GM12873 (cell line): ENCODE measurements at regions not wholly inside any gene's neighbourhood (a gene's known extent, or its start where the extent isn't known, plus 50 kb on each side); places are given as distances from the start of the nearest gene placed in this dataset.

Experiments used
- TF ChIP-seq, protein P1 (sequence below): IDR thresholded peaks from 2 replicates; pipeline ENCODE4 v1.5.1; 2012; ENCODE audit warnings: low read depth, mild to moderate bottlenecking, moderate library complexity, low read length, control low read depth; ENCODE audit not compliant: insufficient read depth; ENCODE audit errors: missing control alignments

DNA sequence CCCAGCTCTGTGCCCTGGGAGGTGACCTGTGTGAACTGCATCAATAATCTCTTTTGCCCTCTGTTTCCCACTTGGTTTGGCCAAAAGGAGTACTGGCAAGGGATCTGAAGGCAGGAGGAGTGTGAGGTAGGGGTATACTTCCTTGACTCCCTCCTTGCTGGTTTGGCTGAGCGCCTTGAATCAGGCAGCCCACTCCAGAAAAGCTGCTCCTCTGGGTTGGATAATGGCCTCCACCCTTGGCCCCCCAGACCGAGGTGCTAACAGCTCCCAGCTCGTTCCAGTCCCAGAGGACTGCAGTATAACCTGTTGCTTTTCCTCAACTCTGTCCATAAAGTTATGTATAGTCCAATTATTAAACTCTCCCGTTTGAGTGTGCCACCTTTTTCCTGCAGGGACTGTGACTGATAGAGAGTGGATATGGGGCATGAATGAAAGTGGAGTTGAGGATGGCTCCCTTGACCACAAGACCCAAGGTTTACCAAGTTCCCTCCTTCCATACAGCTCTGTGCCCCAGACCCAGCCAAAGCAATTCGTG, 88.2 kb upstream of the HAND1 start:
- TF ChIP-seq, protein P1, sequence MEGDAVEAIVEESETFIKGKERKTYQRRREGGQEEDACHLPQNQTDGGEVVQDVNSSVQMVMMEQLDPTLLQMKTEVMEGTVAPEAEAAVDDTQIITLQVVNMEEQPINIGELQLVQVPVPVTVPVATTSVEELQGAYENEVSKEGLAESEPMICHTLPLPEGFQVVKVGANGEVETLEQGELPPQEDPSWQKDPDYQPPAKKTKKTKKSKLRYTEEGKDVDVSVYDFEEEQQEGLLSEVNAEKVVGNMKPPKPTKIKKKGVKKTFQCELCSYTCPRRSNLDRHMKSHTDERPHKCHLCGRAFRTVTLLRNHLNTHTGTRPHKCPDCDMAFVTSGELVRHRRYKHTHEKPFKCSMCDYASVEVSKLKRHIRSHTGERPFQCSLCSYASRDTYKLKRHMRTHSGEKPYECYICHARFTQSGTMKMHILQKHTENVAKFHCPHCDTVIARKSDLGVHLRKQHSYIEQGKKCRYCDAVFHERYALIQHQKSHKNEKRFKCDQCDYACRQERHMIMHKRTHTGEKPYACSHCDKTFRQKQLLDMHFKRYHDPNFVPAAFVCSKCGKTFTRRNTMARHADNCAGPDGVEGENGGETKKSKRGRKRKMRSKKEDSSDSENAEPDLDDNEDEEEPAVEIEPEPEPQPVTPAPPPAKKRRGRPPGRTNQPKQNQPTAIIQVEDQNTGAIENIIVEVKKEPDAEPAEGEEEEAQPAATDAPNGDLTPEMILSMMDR: no peak

- TF ChIP-seq, protein P1: no peak
Observed at GRCh38 chr5:154565123-154565522, 87.1 kb upstream of the HAND1 start.

DNA sequence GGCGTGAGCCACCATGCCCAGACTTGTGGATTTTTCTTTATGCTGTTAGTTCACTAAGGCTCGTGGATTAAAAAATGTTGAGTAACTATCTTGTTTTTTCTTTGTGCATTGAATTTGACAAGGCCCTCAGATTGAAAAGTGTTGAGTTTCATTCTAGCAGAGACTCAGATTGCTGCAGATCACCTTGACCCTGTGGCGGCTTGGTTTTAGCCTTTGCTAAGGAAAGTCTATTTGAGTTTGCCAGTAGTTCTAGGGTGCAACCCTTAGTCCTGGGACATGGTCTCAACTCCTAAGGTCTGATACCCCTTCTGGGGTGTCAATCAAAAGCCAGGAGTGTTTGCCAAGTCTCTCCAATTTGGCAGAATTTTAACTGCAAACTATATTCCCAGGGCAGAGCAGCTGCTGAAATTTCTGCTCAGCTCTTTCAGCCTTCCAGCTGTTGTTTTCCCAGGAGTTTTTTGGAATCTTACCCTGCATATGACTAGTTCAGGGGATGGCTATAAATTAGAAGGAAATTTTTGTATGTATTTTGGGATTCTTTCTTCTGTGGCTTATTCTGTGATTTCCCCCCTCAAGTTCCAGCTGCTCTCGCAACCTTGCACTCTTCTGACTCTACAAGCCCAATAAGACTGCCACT, 84.3 kb upstream of the HAND1 start:
- TF ChIP-seq, protein P1: no peak

DNA sequence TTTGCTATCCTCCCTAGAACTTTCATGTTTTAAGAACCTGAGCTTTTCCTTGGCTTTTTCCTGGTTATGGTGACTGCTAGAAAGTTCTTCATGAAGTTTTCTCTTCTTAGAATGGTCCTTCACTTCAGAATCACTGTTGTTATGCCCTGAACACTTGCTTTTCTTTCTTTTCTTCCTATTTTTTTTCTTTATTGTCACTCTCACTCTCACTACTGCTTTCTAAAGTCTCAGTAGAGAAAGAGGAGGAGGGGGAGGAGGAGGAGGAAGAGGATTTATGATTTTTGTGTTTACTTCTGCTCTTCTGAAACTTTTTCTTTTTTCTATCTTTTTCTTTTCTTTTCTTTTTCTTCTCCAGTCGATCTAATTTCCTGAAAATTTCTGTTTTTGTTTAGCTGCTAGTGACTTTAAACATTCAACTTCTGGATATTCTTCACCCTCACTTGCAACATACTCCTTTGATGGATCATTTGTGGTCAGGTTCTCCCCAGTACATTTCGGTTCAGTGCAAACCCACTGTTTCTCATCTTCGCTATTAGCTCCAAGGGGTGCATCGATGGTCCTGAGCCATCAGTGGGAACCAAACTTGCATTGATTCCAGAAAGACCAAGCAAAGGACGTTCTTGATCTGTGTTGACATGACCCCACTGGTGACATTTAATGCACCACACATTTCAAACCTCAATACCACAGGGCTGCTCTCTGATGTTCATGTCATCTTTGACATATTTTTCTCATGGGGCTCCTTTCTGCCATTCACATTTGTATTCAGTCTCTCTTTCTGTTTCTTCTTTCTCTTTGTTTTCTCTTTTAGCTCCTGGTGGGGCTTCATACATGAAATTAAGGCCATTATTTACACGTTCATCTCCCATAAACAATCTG, 81.6 kb upstream of the HAND1 start:
- TF ChIP-seq, protein P1: no peak

GRCh38 chr5:154557548-154557947, 79.5 kb upstream of the HAND1 start:
- TF ChIP-seq, protein P1: no peak

- TF ChIP-seq, protein P1: no peak
Observed at GRCh38 chr5:154547551-154547950, 69.5 kb upstream of the HAND1 start.

- TF ChIP-seq, protein P1: no peak
Observed at GRCh38 chr5:154546719-154547118, 68.7 kb upstream of the HAND1 start.
